ENCODE measurements at regions not wholly inside any gene's neighbourhood (a gene's known extent, or its start where the extent isn't known, plus 50 kb on each side); places are given as distances from the start of the nearest gene placed in this dataset.

DNA sequence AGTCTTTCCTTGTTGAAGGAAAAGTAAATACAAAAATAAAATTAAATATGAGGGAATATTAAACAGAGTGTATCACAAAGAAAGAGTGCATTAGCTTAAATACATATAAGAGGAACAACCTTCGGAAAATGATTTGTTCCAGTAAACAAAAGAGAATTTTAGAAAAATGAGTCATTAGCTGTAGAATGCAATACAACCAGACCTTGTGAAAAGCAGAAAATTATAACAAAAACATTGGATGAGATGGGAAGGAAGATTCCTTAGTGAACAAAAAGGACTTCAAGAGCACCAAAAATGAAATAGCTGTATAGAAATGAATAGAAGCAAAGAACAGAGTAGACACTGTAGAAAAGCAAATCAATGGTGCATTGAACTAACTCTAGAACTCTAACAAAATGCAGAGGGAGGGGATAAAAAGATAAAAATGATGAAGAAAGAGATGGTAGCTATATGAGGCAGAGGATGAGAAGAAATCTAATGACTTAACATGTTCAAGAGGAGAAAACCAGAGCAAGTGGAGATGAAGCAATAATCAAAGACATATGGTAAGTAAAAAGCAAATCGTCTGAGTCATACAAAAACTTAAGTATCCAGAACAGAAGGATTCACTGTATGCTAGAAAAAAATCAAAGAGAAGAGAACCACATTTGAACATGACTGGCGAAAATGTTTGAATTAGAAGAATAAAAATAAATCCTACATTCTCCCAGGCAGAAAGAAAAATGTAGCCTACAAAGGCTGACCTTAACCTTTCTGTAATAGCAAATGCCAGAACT, 190.5 kb downstream of the TMEM26 start (continued):
- TF ChIP-seq HMGXB3 (CRISPR knock-in tag; IDR thresholded peaks at IDR 0.05; ENCODE audit: borderline replicate concordance), result no peak
- TF ChIP-seq MLXIP (CRISPR knock-in tag; IDR thresholded peaks at IDR 0.05; ENCODE audit: borderline replicate concordance), result no peak
- TF ChIP-seq ZNF607 (CRISPR knock-in tag; IDR thresholded peaks at IDR 0.05; ENCODE audit: borderline replicate concordance), result no peak
- no peak for TF ChIP-seq ZZZ3 (CRISPR knock-in tag; IDR thresholded peaks at IDR 0.05; ENCODE audit: borderline replicate concordance)
